HG03060 (cell line): ENCODE measurements at regions not wholly inside any gene's neighbourhood (a gene's known extent, or its start where the extent isn't known, plus 50 kb on each side); places are given as distances from the start of the nearest gene placed in this dataset.

Experiments used
- ATAC-seq: cut with Tn5 transposase; IDR thresholded peaks from one replicate; pipeline ENCODE4 v1.9.1; 2021; ENCODE audit warnings: low read depth, moderate number of reproducible peaks; ENCODE audit not compliant: unreplicated experiment

- no peak for ATAC-seq
Observed at GRCh38 chr4:24705016-24705753, 90.2 kb upstream of the SOD3 start.

GRCh38 chr4:24713604-24714003 is 81.8 kb upstream of the SOD3 start:
- ATAC-seq = no peak

DNA sequence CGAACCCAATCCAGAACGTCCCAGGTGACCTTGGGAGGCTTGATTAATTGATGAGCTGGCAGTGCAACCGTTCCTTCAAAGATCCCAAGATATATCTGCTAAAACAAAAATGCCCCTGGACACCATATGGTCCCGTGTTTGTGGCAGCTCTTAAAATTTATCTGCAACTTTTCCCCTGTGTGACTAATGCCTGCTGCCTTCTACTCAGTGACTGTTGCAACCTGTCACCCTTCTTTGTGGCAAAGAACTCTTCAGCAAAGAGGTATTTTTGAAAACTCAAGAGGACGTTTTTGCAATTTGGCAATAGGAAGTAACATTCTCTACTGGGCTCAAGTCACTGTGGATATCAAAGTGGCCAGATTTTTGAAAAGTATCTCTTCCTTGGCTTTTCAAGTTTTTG is 75.8 kb upstream of the SOD3 start:
- ATAC-seq = no peak

DNA sequence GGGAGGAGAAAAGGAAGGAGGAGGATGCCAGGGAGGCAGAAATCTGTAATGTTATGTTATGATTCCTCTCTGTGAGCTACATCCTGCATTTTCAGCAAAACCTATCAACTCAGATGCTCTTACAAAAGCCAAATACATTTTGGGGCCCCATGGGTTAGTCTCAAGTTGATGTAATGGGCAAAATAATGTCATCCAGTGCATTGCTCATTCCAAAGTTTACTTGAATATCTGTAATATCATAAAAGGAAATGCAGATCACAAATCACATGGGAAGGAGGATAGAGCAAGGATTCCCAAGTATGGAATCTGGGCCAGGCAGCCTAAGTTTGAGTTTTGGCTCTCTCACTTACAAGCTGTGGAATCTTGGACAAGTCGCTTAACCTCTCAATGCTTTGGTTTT is 74.9 kb upstream of the SOD3 start:
- no peak for ATAC-seq

- no peak for ATAC-seq
Observed at GRCh38 chr4:24720979-24721378, 74.4 kb upstream of the SOD3 start.

DNA sequence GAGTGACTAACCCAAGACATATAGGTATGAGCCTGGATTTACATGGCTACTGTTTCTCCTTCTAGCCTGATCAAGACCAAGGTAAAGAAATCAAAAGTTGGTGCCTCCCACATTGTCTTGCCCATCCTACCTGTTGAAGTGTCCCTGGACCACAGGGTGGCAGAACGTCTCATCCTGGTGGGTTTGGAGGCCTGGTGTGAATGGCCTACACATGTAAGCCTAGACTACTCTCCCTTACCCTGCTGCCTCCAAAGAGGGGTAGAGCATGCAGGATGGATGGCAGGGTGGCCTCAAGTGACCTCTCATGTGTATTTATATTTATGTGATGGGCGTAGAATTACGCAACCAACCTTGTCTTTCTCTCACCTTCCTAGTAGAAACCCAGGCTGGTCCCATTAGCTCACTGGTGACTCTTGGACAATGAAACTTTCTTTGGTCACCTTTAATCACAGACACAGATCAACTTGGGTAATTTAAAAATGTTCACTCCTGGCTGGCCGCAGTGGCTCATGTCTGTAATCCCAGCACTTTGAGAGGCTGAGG is 73.3 kb upstream of the SOD3 start:
- no peak for ATAC-seq

GRCh38 chr4:24727390-24728224 is 67.8 kb upstream of the SOD3 start:
- ATAC-seq = no peak

- ATAC-seq = no peak
Observed at GRCh38 chr4:24729119-24729730, 66.1 kb upstream of the SOD3 start.

DNA sequence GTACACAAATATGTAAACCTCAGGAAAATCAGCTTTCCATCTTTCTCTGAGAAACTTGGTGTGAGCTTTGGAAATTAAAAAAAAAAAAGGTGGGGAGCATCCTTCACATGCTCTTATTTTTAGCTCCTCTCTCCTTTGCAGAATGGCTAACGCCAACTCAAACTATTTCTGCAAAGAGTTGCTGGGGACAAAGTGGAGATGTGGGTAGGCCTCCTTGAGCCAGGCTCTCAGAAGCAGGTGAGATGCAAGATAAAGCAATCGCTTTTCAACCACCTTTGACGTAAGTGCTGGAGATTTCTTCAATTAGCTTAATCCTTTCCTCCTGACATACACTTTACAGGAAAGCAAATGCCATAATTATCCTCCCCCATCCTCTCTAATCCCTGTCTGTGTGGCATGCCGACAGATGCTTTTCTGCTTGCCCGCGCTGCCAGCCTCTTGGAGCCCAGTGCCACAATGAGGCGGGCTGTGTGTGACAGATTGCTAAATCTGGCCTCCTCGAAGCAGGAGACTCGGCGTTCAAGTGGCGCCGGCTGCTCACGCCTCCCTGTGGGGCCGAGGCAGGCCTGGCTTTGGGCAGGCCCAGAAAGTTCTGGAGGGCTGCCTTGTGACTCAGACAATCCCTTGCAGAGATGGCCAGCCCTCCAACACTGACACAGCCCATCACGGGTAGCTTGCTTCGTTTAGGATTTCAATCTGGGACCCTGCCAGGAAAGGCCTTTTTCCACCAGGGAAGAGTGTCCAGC is 64.9 kb upstream of the SOD3 start:
- ATAC-seq = no peak

DNA sequence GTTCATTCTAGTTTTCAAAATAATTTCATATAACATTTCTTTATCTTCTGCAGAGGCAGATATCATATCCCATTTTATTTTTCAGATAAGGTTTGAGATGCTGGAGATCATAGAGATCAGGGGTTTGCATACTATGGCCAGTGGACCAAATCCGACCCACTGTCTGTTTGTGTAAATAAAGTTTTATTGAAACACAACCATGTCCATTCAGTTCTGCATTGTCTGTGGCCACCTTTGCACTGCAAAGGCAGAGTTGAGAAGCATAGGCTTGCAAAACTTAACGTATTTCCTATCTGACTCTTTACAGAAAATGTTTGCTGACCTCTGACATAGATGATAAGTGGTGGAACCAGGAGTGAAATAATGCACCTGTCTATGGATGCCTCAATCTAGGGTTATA is 63.9 kb upstream of the SOD3 start:
- ATAC-seq = no peak

DNA sequence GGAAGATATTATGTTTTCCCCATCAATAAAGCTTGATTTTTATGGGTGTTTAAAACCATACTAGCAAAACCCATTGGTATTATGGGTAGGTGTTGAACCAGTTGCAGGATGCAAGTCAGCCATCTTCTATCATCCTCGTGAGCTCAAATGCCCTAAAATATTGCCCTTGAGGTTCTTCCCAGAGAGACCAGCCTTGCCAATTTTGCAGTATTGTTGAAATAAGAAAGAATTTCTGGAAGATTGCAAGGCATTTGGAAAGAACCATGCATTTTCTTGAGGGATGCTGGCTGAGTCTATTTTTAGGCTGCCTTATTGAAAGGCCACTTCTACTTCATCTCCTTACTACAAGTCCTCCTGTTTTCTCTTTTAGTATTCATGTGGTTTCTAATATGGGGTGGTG is 60.9 kb upstream of the SOD3 start:
- ATAC-seq = no peak

- no peak for ATAC-seq
Observed at GRCh38 chr4:24736066-24736465, 59.3 kb upstream of the SOD3 start.

DNA sequence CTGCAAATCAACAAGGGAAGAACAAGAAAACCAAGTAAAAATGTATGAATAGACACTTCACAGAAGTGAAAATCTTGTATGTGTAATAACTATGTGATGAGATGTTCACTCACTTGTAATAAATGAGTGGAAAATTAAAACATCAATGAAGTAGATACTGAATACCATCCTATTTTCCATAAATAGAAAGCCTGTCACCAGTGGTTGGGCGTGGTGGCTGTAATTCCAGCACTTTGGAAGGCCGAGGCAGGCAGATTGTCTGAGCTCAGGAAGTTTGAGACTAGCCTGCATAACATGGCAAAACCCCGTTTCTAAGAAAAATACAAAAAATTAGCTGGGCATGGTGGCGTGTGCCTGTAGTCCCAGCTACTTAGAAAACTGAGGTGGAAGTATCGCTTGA is 53.5 kb upstream of the SOD3 start:
- no peak for ATAC-seq

DNA sequence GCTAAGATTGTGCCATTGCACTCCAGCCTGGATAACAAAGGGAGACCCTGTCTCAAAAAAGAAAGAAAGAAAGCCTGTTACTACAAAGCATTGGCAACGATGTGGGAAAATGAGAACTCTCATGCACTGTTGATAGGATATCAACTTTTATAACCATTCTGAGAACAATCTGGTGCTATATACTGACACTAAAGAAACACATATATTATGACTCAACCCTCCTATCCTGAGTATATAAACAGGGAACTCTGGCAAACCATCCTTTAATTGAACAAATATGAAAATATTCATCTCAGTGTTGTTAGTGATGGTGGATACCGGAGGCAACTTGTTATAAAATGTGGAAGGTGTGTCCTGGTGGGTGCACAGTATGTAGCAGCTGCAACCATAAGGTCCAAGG is 53.0 kb upstream of the SOD3 start:
- ATAC-seq = no peak

- ATAC-seq = no peak
Observed at GRCh38 chr4:24742773-24743172, 52.6 kb upstream of the SOD3 start.

GRCh38 chr4:24743206-24743605 is 52.2 kb upstream of the SOD3 start:
- no peak for ATAC-seq

DNA sequence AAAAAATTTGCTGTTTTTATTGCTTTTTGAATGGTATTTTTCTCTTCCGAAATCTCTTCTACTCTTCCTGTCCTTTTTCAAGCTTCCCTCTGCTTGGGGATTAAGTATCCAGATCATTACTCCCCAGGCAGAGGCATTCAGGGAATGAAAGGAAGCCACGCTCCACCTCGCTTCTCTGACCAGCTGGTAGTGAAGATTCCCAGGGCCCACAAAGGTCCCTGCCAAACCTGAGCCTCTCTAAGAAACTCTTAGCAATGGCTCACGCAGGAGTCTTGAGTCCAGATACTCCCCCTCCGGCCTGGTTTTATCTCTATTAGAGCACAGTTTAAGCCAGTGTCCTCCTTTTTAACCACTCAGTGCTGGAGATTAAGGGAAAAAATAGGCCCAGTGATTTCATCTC is 51.4 kb upstream of the SOD3 start:
- no peak for ATAC-seq

GRCh38 chr4:24745172-24745895 is 50.0 kb upstream of the SOD3 start:
- ATAC-seq = no peak
